T-helper 1 cell treated with Interleukin-12 subunit alpha and Interleukin-12 subunit beta and Interleukin-4 antibody, amounts not matched to agents 30 μg/mL and 1 μg/mL, for 36 hours (primary cell): ENCODE measurements at regions not wholly inside any gene's neighbourhood (a gene's known extent, or its start where the extent isn't known, plus 50 kb on each side); places are given as distances from the start of the nearest gene placed in this dataset.

Experiments used
- H3K27ac Mint-ChIP-seq: one replicate; pipeline ENCODE4 v1.8.0; 2021; ENCODE audit warnings: mild to moderate bottlenecking, mixed read lengths
- H3K27me3 Mint-ChIP-seq: one replicate; pipeline ENCODE4 v1.8.0; 2021; ENCODE audit warnings: low read depth, mixed read lengths
- H3K36me3 Mint-ChIP-seq: one replicate; pipeline ENCODE4 v1.8.0; 2021; ENCODE audit warnings: low read depth, mixed read lengths
- H3K4me1 Mint-ChIP-seq: one replicate; pipeline ENCODE4 v1.8.0; 2021; ENCODE audit warnings: low read depth, mixed read lengths
- H3K4me3 Mint-ChIP-seq: one replicate; pipeline ENCODE4 v1.8.0; 2021; ENCODE audit warnings: mild to moderate bottlenecking, moderate library complexity, mixed read lengths
- H3K9me3 Mint-ChIP-seq: one replicate; pipeline ENCODE4 v1.8.0; 2021; ENCODE audit warnings: mixed read lengths

DNA sequence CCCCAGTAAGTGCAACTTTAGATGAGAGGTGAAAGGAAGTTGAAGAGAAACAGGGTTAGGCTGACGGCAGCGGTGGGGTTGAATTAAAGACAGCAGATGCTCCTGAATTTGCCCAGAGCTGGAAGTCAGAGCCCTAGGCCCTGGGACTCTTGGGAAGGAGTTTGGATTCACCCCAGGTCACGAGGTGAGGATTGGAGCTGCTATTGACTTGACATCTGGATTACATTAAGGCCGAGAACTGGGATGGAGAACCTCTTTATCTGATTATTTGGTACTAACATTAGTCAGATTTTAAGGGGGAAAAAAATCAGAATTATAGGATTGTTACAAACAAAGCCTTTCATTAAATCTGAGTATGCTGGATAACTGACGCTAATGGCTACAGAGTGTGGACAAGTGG is 367.2 kb downstream of the ZNF536 start:
- Mint-ChIP-seq H3K27ac (no peak overlapping the region), H3K4me3 (no peak overlapping the region), H3K9me3 (no peaks in the 10 kb centered on the region), H3K36me3 (no peaks in the 10 kb centered on the region), H3K4me1 (no peaks in the 10 kb centered on the region), H3K27me3 (no peaks in the 10 kb centered on the region)

DNA sequence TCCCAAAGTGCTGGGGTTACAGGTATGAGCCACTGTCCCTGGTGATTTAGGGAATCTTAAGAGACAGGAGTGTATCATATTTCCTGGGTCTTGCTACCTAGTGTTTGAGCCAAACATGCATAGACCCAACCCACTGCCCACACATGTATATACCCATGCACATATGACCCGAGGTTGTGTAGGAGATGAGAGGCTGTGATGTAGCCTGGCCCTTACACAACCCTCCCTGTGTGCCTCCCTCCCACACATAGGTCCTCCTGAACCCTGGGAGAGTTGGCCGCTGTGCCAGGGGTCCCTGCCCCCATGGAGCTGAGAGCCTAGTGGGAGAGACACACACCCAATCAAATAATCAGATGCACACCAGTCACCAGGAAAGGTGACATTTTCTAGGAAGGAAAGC is 365.9 kb downstream of the ZNF536 start:
- Mint-ChIP-seq H3K9me3 (no peaks in the 10 kb centered on the region), H3K27ac (no peak overlapping the region), H3K36me3 (no peaks in the 10 kb centered on the region), H3K27me3 (no peaks in the 10 kb centered on the region), H3K4me3 (no peak overlapping the region), H3K4me1 (no peaks in the 10 kb centered on the region)

- Mint-ChIP-seq H3K4me3 (no peak overlapping the region), H3K9me3 (no peaks in the 10 kb centered on the region), H3K27ac (no peak overlapping the region), H3K4me1 (no peaks in the 10 kb centered on the region), H3K36me3 (no peaks in the 10 kb centered on the region), H3K27me3 (no peaks in the 10 kb centered on the region)
Observed at GRCh38 chr19:30734669-30735068, 362.5 kb downstream of the ZNF536 start.

- Mint-ChIP-seq H3K36me3 (no peaks in the 10 kb centered on the region), H3K4me3 (no peak overlapping the region), H3K27ac (no peak overlapping the region), H3K4me1 (no peaks in the 10 kb centered on the region), H3K27me3 (no peaks in the 10 kb centered on the region), H3K9me3 (no peaks in the 10 kb centered on the region)
Observed at GRCh38 chr19:30733826-30734550, 361.8 kb downstream of the ZNF536 start.

DNA sequence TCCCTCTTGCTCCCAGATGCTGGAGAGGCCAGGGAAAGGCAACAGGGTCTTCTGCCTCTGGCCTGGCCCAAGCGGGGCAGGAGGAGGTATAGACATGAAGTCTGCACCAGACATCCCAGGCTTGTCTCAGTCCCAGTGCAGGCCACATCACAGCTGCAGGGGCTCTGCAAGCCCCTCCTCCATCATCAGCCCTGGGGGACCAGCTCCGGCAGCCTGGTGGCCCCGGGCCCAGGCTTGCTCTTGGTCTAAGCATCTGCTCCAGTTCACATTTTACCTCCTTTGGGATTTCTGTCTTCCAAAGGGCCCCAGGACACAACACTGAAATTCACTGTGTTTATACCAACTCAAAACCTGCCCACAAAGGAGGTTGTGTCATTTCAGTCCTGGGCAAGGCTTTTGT is 359.4 kb downstream of the ZNF536 start:
- no peaks in the 10 kb centered on the region for H3K27me3 Mint-ChIP-seq
- H3K4me1 Mint-ChIP-seq = no peaks in the 10 kb centered on the region
- H3K36me3 Mint-ChIP-seq = no peaks in the 10 kb centered on the region
- no peak overlapping the region for H3K27ac Mint-ChIP-seq
- no peak overlapping the region for H3K4me3 Mint-ChIP-seq
- H3K9me3 Mint-ChIP-seq = no peaks in the 10 kb centered on the region

- Mint-ChIP-seq H3K36me3 (no peaks in the 10 kb centered on the region), H3K4me3 (no peak overlapping the region), H3K27me3 (no peaks in the 10 kb centered on the region), H3K27ac (no peak overlapping the region), H3K9me3 (no peaks in the 10 kb centered on the region), H3K4me1 (no peaks in the 10 kb centered on the region)
Observed at GRCh38 chr19:30729451-30729850, 357.3 kb downstream of the ZNF536 start.

DNA sequence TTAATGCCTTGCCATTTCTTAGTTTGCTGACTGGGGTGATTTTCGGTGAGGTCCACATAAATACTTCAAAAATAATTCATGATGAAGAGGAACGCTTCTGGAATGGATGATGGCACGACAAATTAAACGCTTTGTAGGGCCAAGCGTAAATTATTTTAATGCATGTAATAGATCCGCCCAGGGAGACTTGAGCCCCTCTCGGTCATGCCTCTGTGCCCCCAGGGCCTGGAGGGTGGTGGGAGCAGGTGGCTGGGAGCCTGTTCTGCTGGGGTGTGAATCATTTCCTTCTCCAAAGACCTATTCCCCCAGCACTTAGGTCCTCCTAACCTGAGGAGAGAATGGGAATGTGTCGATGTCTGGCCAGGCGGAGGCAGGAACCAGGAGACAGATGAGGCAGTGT is 350.6 kb downstream of the ZNF536 start:
- no peaks in the 10 kb centered on the region for H3K4me1 Mint-ChIP-seq
- no peak overlapping the region for H3K4me3 Mint-ChIP-seq
- no peaks in the 10 kb centered on the region for H3K9me3 Mint-ChIP-seq

GRCh38 chr19:30722186-30722585 is 350.0 kb downstream of the ZNF536 start:
- no peak overlapping the region for H3K4me3 Mint-ChIP-seq
- no peaks in the 10 kb centered on the region for H3K36me3 Mint-ChIP-seq
- no peaks in the 10 kb centered on the region for H3K4me1 Mint-ChIP-seq
- no peak overlapping the region for H3K27ac Mint-ChIP-seq
- no peaks in the 10 kb centered on the region for H3K27me3 Mint-ChIP-seq
- H3K9me3 Mint-ChIP-seq = no peaks in the 10 kb centered on the region

More for the DNA sequence above, 350.6 kb downstream of the ZNF536 start:
- Mint-ChIP-seq H3K27me3 (no peaks in the 10 kb centered on the region), H3K36me3 (no peaks in the 10 kb centered on the region), H3K27ac (no peak overlapping the region)

- H3K4me1 Mint-ChIP-seq = no peaks in the 10 kb centered on the region
- no peaks in the 10 kb centered on the region for H3K9me3 Mint-ChIP-seq
- H3K36me3 Mint-ChIP-seq = no peaks in the 10 kb centered on the region
- peak overlapping the region; percentile 66 for H3K4me3 Mint-ChIP-seq
- H3K27ac Mint-ChIP-seq = no peak overlapping the region
- no peaks in the 10 kb centered on the region for H3K27me3 Mint-ChIP-seq
Observed at GRCh38 chr19:30719999-30720345, 347.8 kb downstream of the ZNF536 start.

- H3K27ac Mint-ChIP-seq = no peak overlapping the region
- no peaks in the 10 kb centered on the region for H3K4me1 Mint-ChIP-seq
- no peaks in the 10 kb centered on the region for H3K36me3 Mint-ChIP-seq
- H3K9me3 Mint-ChIP-seq = no peaks in the 10 kb centered on the region
- H3K4me3 Mint-ChIP-seq = peak overlapping the region; percentile 69
- H3K27me3 Mint-ChIP-seq = peaks cover 3% of the 10 kb centered on the region
Observed at GRCh38 chr19:30719189-30719998, 347.2 kb downstream of the ZNF536 start.

GRCh38 chr19:30718707-30719106 is 346.5 kb downstream of the ZNF536 start:
- Mint-ChIP-seq H3K36me3 (no peaks in the 10 kb centered on the region), H3K27me3 (peaks cover 5% of the 10 kb centered on the region), H3K9me3 (no peaks in the 10 kb centered on the region), H3K27ac (no peak overlapping the region), H3K4me3 (peak overlapping the region; percentile 69), H3K4me1 (no peaks in the 10 kb centered on the region)

DNA sequence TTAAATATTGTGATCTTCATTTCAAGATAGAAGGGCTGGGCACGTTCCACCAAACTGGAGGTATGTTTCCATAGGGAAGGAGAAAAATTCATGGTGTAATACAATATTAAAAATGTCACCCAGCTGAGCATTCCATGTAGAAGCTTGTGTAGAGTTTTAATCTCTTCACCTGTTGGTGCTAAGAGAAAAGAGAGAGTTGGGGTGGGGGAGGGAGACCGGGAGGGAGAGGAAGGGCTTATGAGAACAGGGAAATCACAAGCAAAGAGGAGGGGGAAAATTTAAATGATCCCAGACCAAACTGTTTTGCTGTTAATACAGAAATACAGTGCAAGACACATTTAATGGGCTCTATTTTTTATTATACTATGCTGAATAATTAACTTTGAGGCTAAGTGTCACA is 345.8 kb downstream of the ZNF536 start:
- no peaks in the 10 kb centered on the region for H3K36me3 Mint-ChIP-seq

DNA sequence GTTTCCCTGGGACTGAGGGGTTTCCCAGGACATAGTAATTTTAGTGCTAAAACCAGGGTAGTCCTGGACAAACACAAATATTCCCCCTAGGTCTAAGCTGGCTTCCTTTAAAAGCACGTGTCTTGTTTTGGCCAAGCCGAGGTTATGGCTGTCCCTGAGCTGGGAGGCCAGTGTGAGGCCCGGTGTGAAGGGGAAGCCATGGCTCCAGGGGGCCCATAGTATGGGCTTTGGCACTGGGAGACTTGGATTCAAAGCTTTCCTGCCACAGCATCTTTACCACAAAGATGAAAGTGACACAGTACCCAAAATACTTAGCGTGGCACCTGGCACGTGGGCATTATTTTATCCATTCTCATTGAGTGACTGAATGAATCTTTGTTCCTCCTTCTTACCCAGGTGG is 345.2 kb downstream of the ZNF536 start:
- Mint-ChIP-seq H3K4me3 (no peak overlapping the region), H3K27ac (no peak overlapping the region), H3K9me3 (no peaks in the 10 kb centered on the region), H3K27me3 (peaks cover 5% of the 10 kb centered on the region), H3K4me1 (no peaks in the 10 kb centered on the region), H3K36me3 (no peaks in the 10 kb centered on the region)

More for the DNA sequence above, 345.8 kb downstream of the ZNF536 start:
- H3K9me3 Mint-ChIP-seq = no peaks in the 10 kb centered on the region
- no peaks in the 10 kb centered on the region for H3K4me1 Mint-ChIP-seq
- peaks cover 5% of the 10 kb centered on the region for H3K27me3 Mint-ChIP-seq
- H3K4me3 Mint-ChIP-seq = no peak overlapping the region
- no peak overlapping the region for H3K27ac Mint-ChIP-seq

- Mint-ChIP-seq H3K36me3 (no peaks in the 10 kb centered on the region), H3K4me3 (no peak overlapping the region), H3K27ac (no peak overlapping the region), H3K27me3 (peaks cover 14% of the 10 kb centered on the region), H3K4me1 (no peaks in the 10 kb centered on the region), H3K9me3 (no peaks in the 10 kb centered on the region)
Observed at GRCh38 chr19:30712431-30713337, 340.5 kb downstream of the ZNF536 start.
